ENCODE measurements at regions not wholly inside any gene's neighbourhood (a gene's known extent, or its start where the extent isn't known, plus 50 kb on each side); places are given as distances from the start of the nearest gene placed in this dataset.

GRCh38 chr17:77493901-77494663 is 353.3 kb downstream of the SEC14L1 start:
- DNase-seq = no peak

- DNase-seq = no peak
These were observed 354.1 kb downstream of the SEC14L1 start for GRCh38 chr17:77494664-77495435.

- no peak for DNase-seq
These were observed 354.8 kb downstream of the SEC14L1 start for GRCh38 chr17:77495575-77495974.

- no peak for DNase-seq
These were observed 355.6 kb downstream of the SEC14L1 start for GRCh38 chr17:77496401-77496801.

GRCh38 chr17:77496831-77497577 is 356.2 kb downstream of the SEC14L1 start:
- DNase-seq = no peak

GRCh38 chr17:77497578-77497934 is 356.8 kb downstream of the SEC14L1 start:
- no peak for DNase-seq

GRCh38 chr17:77498091-77498741 is 357.4 kb downstream of the SEC14L1 start:
- no peak for DNase-seq

GRCh38 chr17:77498791-77499698 is 358.3 kb downstream of the SEC14L1 start:
- no peak for DNase-seq

- no peak for DNase-seq
These were observed 359.1 kb downstream of the SEC14L1 start for GRCh38 chr17:77499699-77500435.

GRCh38 chr17:77501101-77501566 is 360.4 kb downstream of the SEC14L1 start:
- DNase-seq = no peak

GRCh38 chr17:77501751-77502625 is 361.2 kb downstream of the SEC14L1 start:
- no peak for DNase-seq

GRCh38 chr17:77502626-77503292 is 362.0 kb downstream of the SEC14L1 start:
- no peak for DNase-seq

- DNase-seq = no peak
These were observed 362.5 kb downstream of the SEC14L1 start for GRCh38 chr17:77503293-77503655.

- no peak for DNase-seq
These were observed 363.3 kb downstream of the SEC14L1 start for GRCh38 chr17:77503916-77504651.

- no peak for DNase-seq
These were observed 363.9 kb downstream of the SEC14L1 start for GRCh38 chr17:77504652-77505155.

- no peak for DNase-seq
These were observed 364.4 kb downstream of the SEC14L1 start for GRCh38 chr17:77505181-77505639.

GRCh38 chr17:77506371-77506991 is 365.7 kb downstream of the SEC14L1 start:
- no peak for DNase-seq

All from NCI-H2029 treated with DMSO at 0.1 percent for 48 hours (cell line).